Glomerular visceral epithelial cell (primary cell): ENCODE measurements at regions not wholly inside any gene's neighbourhood (a gene's known extent, or its start where the extent isn't known, plus 50 kb on each side); places are given as distances from the start of the nearest gene placed in this dataset.

Experiments used
- DNase-seq: peaks from one replicate; pipeline ENCODE4 v3.0.0-alpha.2; 2016; ENCODE audit errors: extremely low spot score

DNA sequence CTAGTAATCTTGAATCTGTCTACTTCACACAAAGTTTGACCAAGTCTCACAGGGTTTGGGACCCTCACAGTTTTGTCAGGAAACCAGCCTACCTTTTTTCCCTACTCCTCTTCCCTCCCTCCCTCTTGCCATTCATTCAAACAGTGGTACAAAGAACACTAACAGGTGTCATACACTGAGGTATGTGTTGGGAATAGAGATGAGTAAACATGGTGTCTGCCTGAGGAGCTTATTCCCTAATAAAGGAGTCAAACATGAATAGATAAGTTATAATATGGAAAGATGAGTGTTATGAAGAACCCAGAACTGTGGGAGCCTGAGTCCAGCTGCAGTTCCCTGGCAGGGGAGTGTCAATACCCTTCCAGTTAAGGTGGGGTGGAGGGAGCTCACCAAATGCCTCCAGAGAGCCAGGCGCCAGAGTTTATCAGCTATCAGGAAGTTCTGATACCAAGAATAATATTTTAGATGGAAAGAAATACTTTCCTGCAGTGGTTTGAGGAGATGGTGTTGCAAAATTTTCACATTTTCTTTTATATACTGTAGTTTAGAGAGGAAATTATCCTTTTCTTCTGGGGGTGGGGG lies 183.4 kb upstream of the NR3C1 start:
- no peak for DNase-seq

DNA sequence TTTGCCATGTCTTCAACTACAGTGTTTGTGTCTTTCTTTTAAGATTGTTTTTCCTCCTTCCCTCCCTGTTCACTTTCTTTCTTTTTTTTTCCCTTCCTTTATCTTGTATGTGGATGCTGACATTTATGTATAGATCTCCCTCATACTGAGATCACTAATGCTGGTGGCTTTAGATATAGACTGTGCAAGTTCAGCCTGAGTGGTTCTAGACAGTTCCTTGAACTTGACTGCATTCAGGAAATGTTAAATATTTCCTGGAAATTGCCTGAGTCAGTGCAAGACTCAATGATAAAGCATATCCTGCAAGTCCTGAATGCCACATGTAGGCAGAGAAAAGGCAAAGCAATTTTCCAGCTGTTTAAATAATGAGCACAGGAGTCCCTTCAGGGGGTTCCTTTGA lies 182.5 kb upstream of the NR3C1 start:
- no peak for DNase-seq

DNA sequence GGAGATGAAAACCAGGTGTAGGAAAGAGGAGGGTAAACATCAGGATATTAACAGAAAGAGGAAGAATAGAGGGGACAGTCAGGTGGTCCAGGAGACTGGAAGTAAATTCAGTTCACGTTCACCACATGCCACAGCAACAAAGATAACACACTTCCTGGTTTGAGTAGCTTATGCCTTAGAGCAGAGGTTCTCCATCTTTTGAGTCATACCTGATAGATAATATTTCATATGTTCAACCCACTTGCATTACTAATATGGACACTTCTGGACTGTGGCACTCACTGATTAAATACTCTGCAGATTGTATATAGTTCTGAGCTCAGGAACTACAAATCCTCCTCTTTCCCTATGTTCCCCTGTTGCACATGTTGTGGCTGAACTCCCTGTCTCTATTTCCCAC lies 179.9 kb upstream of the NR3C1 start:
- DNase-seq = no peak

DNA sequence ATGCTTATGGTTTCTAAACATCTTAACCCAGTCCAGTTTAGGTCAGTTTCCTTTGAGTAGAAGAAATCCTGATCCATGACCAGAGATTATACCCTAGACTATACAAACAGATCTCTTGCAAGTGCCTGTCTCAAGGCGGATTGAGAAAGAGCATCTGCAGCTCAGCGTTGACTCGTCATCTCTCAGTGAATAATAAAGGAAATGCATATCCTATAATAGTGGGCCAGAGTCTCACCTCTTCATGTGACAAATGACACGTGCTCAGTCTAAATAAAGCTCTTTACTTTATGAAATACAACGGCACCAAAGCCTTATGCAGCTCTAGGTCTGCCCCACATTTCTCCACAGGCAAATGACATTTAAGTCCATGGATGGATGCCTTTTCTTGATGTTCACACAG lies 179.4 kb upstream of the NR3C1 start:
- no peak for DNase-seq

DNA sequence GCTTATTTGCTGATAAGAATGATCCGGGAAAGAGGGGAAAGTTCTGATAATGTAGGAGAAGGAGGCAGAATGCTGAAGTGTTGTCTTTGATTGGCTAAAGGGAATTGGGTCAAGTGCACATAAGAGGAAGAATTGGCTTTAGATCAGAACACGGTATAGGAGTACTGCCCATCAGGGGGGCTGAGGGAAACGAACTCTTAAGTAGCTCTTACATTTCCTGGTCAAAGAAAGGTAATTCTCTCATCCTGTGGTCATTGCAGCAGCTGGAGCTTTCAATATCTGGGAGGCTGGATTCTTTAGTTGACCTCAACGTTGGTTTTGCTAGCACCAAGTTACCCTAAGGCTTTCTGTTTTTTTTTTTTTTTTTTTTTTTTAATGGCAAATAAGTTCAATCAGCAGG lies 178.7 kb upstream of the NR3C1 start:
- DNase-seq = no peak

DNA sequence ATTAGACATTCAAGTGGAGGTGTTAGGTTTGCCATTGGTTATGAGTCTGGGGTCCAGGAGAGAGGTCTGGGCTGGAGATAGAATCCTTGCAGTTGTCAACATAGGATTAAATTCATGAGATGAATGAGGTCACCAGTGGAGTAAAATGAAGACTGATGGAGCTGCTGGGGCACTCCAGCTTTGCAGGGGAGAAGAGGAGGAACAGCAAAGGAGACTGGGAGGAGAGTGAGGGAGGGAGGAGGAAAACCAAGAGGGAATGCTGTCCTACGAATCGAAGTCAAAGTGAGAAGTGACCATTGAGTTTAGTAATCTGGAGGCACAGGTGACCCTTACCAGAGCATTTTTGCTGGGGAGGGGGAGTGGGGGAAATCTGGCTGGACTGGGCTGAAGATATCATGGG lies 178.2 kb upstream of the NR3C1 start:
- DNase-seq = no peak

DNA sequence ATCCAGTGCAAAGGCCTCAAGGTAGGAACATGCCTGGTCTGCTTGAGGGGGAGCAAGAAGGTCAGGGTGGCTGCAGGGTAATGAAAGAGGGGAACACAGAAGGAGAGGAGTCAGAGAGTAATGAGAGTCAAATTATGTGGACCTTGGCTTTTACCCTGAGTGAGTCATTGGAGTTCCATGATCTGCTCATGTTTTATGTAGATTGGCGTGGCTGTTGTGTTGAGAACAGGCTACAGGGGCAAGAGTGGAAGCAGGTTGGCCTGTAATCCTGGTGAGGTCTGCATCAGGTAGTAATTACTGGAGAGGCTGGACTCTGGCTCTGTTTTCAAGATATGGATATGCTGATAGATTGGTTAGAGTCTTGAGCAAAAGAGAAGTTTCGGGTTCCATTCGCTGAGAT lies 177.7 kb upstream of the NR3C1 start:
- DNase-seq = no peak

DNA sequence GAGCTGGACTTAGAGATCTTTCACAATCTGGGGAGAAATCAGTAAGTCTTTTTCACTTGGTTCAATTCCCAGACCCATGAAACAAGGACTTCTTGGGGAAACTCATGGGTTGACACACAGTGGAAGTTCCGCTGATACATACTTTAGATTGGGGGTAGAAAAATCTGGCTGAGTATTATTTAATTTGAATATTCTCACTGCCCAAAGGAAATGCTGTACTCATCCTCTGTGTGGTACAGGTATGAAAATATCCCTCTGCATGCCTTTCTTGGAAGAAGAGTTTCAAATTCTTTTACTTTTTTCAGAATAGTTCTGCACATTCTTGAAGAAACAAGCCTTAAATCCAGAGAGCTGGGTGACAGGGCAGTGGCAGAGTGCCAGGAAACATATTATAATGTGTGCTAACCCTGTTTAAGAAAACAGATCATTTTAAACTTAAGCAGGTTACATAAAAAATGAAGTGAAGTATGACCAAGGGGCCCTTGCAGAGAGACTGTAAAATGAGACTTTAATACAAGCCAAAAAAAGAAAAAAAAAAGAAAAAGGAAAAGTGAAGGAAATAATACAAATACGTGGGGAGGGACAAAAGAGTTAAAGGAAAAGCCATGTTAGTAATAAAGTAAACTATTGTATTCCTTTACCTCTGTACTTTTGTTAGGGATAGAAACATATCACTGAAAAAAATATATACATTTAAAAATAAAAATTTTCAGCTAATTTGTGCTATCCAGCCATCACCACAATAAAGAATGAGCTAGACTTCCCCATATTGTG lies 173.4 kb upstream of the NR3C1 start:
- peak; percentile 75 for DNase-seq

DNA sequence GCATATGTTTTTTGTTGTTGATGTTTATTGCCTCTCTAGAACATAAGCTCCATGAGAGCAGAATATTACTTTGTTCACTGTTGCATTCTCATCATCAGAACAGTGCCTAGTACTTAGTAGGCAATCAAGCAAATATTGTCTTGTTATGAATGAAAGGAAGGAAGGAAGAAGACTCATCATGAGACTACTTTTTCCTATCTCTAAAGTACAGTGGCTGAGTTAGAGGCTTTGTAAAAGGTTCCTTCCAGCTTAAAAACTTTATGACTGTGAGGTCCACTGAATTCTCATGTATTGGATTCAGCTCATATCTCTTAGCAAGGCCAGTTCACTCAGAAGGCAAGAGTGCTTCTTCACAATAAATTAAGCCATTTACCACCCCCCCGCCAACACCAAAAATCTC lies 171.8 kb upstream of the NR3C1 start:
- no peak for DNase-seq

DNA sequence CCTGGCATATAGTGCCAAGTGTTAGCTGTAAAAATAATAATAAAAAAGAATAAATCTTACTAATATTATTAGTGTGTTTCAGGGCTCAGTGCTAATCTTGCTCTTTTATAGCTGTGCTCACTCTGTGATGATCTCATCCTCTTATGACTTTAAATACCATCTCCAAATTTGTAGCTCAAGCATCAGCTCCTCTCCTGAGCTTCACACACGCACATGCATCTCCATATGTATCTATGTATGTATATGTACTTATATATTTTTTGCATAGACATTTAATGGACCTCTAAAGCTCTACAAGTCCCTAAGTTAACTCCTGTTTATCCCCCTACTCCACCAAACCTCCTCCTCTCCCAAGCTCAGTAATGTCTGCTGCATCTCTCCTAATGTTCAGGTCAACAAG lies 170.8 kb upstream of the NR3C1 start:
- DNase-seq = no peak

DNA sequence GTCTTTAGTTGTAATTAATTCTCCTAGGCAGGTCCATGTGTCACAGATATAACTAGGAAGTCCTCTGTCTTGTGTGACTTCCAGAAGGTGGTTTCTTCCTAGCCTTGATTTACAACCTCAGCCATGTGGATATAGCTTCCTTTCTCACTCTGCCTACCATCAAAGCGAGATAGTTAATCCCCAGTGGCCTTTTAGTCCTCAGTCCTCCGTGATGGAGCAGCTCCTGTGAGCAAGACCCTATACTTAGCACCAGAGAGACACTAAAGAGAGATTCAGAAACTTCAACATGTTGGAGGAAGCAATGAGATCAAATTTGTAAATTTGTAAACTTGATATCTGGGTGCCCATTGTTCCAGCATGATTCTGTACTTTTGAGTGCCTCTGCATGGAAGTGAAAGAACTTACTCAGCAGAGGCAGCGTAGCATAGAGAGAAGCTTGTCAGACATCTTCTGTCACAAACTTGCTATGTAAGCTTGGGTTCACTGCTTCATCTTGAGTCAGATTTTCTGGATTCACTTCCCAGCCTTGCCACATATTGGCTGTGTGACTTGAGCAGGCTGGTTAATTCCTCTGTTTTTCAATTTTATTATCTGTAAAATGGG lies 170.2 kb upstream of the NR3C1 start:
- DNase-seq = no peak

DNA sequence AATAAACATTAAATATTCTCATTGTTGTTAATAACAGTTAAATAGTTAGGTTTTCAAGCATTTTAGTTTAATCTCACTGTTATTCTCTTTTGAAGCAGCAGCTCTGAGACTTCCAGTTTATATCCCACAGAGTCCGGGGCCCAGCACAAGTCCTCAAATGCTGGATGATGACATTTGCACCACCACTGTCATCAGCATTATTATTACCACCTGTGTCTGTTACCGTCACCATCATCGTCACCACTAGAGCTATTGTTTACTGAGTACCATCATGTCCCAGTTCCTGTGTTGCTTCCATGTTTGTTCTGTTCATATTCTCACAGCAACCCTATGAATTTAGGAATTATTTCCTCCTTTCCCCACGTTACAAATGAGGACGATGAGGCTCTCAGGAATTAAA lies 169.2 kb upstream of the NR3C1 start:
- DNase-seq = no peak

DNA sequence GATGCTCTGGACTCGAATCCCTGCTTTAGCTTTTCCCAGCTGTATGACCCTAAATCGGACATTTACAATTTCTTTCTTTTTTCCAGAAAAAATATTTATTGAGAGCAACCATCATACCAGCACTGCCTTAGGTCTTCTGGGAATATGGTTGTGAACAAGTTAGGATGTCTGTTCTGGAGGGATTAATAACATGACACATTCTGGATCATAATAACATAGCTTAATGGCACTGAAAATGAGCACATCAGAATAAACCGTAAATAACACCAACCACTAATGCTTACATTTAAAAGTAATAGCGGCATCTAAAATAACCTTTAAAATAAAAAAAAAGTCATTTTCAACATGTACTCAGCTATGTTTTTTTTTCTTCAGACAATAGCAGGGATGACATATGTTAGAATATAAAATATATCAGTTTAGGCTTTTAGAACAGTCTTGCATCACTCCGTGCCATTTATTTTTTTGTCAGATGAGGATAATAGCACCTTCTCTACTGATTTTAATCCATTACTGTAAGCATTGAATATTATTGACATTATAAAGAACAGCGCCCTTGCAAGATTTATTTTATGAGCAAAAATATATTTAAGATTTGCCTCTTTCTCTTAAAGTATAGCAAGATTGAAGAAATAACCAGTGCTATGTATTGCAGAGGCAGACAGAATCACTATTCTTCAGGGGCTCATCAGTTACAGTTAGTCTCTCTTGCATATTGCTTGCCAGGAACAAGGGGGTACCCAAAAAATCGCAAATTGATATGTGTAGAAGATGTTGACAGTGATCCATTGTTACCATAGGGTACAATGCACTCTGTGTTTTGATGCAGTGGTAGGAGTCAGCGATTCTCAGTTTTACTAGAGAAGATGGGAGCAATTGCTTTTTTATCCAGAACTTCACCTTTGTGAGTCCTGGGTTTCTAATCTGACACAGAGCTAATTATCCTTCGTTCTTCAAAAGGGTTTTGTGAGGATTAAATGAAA lies 168.4 kb upstream of the NR3C1 start:
- no peak for DNase-seq

DNA sequence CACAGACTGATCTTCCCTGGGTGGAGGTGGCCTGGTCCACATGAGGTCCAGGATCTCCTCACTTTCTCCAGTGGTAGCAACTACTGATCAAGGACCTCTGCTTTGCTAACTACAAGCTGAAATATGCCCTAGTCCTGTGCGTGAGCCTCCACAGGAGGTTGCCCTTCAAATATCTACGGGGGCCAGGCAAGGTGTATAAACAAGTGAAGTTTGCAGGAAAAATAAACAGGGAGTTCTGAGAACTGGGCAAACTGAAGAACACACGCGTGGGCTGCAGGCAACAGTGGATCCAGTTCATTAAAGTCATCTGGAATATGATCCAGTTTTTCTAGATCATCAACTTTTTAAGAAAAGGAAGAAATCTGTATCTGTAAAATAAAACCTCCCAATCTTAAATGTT lies 167.5 kb upstream of the NR3C1 start:
- DNase-seq = no peak

DNA sequence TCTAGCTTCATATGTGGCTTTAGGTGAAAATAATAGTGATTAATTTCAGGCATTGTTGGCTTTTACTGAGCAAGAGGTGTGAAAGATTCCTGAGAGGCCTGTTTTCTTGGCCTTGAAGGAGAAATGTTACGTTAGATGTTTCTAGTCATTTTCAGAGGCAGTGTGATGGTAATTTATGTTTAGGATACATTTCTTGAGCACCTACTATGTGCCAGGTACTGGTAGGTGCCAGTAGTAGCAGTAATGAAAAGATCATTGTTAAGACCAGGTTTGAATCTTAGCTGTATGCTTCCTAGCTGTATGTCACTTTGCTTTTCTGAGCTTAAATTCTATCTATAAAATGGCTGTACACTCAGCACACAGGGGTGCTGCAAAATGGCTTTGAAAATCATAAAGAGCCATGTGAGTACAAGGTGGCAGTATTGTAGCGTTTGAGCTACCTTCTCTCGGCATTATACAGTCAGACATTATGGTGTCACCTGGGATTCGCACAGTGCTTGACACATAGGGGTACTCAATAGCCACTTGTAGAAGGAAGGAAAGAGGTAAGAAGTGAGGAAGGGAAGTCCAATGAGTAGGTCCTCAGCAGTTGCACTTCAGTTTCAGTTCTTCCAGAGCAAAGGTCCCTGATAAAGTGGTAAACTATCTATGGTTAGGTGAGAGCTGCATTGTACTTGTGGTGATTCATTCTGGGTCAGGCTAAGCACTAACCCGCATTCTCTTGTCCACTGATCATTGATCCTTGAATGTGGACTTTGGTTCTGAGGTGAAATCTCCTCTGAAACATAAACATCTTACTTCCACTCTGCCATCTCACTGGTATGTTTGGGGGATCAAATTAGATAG lies 166.5 kb upstream of the NR3C1 start:
- DNase-seq = no peak

DNA sequence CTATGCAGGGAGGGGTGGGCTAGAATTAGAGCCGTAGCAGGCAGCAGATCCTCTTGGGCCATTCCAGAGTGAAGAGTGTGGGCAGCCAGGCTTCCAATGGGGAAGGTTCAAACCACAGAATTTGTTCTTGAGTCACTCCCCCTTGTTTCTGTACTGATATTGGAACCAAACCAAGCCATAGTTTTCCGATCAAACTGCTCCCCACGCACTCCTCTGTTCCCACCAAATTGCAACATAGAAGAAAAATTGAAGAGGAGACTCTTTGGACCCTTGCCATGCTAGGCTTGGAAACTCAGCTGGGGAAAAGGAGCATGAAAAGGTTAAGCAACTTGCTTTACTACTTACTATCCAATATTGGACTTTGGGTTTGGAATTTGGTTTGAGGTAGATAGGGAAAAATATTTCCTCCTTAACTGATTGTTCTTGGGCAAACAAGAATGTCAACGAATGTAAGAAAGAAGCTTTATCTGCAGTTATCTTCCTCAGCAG lies 165.8 kb upstream of the NR3C1 start:
- DNase-seq = no peak

DNA sequence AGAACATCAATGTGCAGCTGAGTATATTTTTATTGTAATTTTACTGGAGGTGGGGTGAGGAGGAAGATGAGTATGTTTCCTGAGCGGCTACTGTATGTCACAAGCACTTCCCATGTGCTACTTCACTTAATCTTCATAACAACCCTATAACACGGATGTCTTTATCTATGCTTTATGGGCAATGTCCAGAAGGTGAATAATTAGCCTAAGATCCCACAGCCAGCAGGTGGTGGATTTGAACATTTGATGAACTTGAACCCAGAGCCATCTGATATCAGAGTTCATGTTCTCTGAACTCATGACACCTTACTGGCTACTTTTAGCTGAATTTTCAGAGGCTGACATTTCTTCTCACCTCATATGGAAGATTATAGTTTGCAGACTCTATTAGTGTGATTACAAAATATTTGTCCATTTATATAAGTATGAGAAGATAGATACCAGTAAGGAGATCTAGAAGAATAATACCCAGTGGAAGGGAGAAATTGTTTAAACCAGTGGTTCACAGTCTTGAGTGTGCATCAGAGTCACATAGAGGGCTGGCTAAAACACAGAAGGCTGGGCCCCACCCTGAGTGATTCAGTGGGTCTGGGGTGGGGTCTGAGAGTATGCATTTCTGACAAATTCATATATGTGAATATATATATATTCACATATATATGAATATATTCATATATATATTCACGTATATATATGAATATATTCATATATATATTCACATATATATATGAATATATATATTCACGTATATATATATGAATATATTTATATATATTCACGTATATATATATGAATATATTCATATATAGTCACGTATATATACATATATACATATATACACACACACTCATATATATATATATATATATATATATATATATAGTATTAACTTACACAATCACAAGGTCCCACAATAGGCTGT lies 164.4 kb upstream of the NR3C1 start:
- DNase-seq = no peak

DNA sequence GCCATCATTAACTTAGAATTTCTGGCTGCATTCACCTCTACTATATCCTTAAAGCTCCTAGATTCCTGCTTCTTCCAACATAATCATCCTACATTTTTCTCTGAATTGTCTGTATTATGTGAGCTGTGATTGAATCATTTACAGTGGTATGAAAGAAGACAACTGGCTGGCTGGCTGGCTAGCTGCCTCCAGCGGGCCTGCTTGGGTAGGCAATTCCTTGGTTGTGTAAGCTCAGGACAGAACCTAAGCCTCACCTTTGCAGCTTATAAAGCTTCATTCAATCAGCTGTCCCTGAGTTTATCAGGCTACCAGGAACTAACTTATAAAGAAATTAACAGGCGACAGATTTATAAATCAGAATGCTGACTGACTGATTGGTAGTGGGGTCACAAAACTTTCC lies 162.7 kb upstream of the NR3C1 start:
- DNase-seq = no peak

DNA sequence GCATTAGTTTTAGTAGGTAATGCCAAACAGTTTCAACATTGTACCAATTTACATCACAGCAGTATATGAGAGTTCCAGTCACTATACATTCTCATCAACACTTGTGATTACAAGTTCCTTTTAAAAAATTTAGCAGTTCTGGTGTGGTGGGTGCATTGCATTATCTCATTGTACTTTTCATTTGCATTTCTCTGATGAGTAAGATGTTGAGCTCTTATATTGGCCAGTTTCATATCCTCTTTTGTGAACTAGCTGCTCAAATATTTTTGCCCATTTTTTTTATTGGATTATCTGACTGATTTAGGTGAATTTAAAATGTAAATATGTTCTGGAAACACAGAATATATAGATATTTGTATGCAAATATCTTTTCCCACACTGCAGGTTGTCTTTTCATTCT lies 160.9 kb upstream of the NR3C1 start:
- DNase-seq = no peak

DNA sequence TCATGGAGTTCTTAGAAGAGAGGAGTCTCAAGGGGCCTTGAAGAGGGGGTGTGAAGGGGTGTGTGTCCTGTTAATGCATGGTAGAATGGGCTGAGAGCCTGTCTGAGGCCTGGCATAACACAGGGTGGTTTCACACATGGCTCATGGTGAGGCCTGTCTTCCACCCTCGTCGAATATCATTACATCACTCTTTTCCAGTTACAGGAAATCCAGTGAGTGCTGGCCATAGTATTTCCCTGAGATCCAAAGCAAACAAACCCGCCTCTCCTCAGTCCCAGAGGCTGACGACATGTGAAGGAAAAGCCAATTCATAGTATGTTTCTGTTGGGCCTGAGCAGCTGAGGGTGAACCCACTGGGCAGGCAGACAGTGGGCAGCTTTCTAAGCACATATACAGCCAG lies 159.4 kb upstream of the NR3C1 start:
- DNase-seq = peak; percentile 61
